ENCODE measurements at regions not wholly inside any gene's neighbourhood (a gene's known extent, or its start where the extent isn't known, plus 50 kb on each side); places are given as distances from the start of the nearest gene placed in this dataset.

GRCh38 chr9:120045011-120045410, 535.0 kb downstream of the CDK5RAP2 start:
- Mint-ChIP-seq H3K4me1 (peaks cover 22% of the 10 kb centered on the region), H3K4me3 (no peak overlapping the region)
- DNase-seq = no peak

GRCh38 chr9:120043448-120043847, 536.5 kb downstream of the CDK5RAP2 start:
- H3K4me3 Mint-ChIP-seq = no peak overlapping the region
- no peak for DNase-seq
- TF ChIP-seq CTCF (IDR thresholded peaks at IDR 0.05) = no peak
- no peaks in the 10 kb centered on the region for H3K27me3 Mint-ChIP-seq (ENCODE audit: low read depth, poor library complexity)
- no peak overlapping the region for H3K27ac Mint-ChIP-seq
- no peaks in the 10 kb centered on the region for H3K36me3 Mint-ChIP-seq (ENCODE audit: low read depth)
- peaks cover 22% of the 10 kb centered on the region for H3K4me1 Mint-ChIP-seq
- H3K9me3 Mint-ChIP-seq = no peaks in the 10 kb centered on the region

More at GRCh38 chr9:120045011-120045410, 535.0 kb downstream of the CDK5RAP2 start:
- Mint-ChIP-seq H3K9me3 (no peaks in the 10 kb centered on the region), H3K27me3 (ENCODE audit: low read depth, poor library complexity) (peaks cover 5% of the 10 kb centered on the region), H3K36me3 (ENCODE audit: low read depth) (no peaks in the 10 kb centered on the region), H3K27ac (no peak overlapping the region)
- TF ChIP-seq CTCF (IDR thresholded peaks at IDR 0.05) = no peak

- no peak overlapping the region for H3K4me3 Mint-ChIP-seq
- no peak for DNase-seq
Measured at GRCh38 chr9:120040896-120041295, 539.1 kb downstream of the CDK5RAP2 start.

GRCh38 chr9:120038342-120038741, 541.6 kb downstream of the CDK5RAP2 start:
- no peak overlapping the region for H3K4me3 Mint-ChIP-seq
- DNase-seq = no peak
- TF ChIP-seq CTCF (IDR thresholded peaks at IDR 0.05) = no peak
- no peaks in the 10 kb centered on the region for H3K9me3 Mint-ChIP-seq
- peaks cover 6% of the 10 kb centered on the region for H3K27me3 Mint-ChIP-seq (ENCODE audit: low read depth, poor library complexity)
- H3K36me3 Mint-ChIP-seq (ENCODE audit: low read depth) = no peaks in the 10 kb centered on the region
- peaks cover 14% of the 10 kb centered on the region for H3K4me1 Mint-ChIP-seq
- H3K27ac Mint-ChIP-seq = no peak overlapping the region

More at GRCh38 chr9:120040896-120041295, 539.1 kb downstream of the CDK5RAP2 start:
- H3K27me3 Mint-ChIP-seq (ENCODE audit: low read depth, poor library complexity) = peaks cover 2% of the 10 kb centered on the region
- H3K9me3 Mint-ChIP-seq = no peaks in the 10 kb centered on the region
- H3K4me1 Mint-ChIP-seq = peaks cover 22% of the 10 kb centered on the region
- no peak overlapping the region for H3K27ac Mint-ChIP-seq
- no peak for TF ChIP-seq CTCF (IDR thresholded peaks at IDR 0.05)
- H3K36me3 Mint-ChIP-seq (ENCODE audit: low read depth) = no peaks in the 10 kb centered on the region

GRCh38 chr9:120032639-120033038, 547.3 kb downstream of the CDK5RAP2 start:
- no peak overlapping the region for H3K4me3 Mint-ChIP-seq
- DNase-seq = peak; percentile 16
- TF ChIP-seq CTCF (IDR thresholded peaks at IDR 0.05) = peak; percentile 24
- no peaks in the 10 kb centered on the region for H3K36me3 Mint-ChIP-seq (ENCODE audit: low read depth)
- peaks cover 9% of the 10 kb centered on the region for H3K27me3 Mint-ChIP-seq (ENCODE audit: low read depth, poor library complexity)
- H3K9me3 Mint-ChIP-seq = no peaks in the 10 kb centered on the region
- H3K27ac Mint-ChIP-seq = no peak overlapping the region
- peaks cover 5% of the 10 kb centered on the region for H3K4me1 Mint-ChIP-seq

- DNase-seq = no peak
- no peaks in the 10 kb centered on the region for H3K9me3 Mint-ChIP-seq
- no peak overlapping the region for H3K4me3 Mint-ChIP-seq
- H3K4me1 Mint-ChIP-seq = peaks cover 18% of the 10 kb centered on the region
- no peak overlapping the region for H3K27ac Mint-ChIP-seq
- no peak for TF ChIP-seq CTCF (IDR thresholded peaks at IDR 0.05)
- H3K36me3 Mint-ChIP-seq (ENCODE audit: low read depth) = no peaks in the 10 kb centered on the region
- peaks cover 10% of the 10 kb centered on the region for H3K27me3 Mint-ChIP-seq (ENCODE audit: low read depth, poor library complexity)
Measured at GRCh38 chr9:120030847-120031246, 549.1 kb downstream of the CDK5RAP2 start.

Data from nephron progenitor cell (in vitro differentiated cells).